ENCODE measurements at regions not wholly inside any gene's neighbourhood (a gene's known extent, or its start where the extent isn't known, plus 50 kb on each side); places are given as distances from the start of the nearest gene placed in this dataset.

- TF ChIP-seq ATF3 (IDR thresholded peaks at IDR 0.05) (no peak), EGR1 (IDR thresholded peaks at IDR 0.05; ENCODE audit: low read depth in 2 of 2) (no peak)
Measured at GRCh38 chr12:91912178-91912577, 233.5 kb downstream of the BTG1 start (continued).

GRCh38 chr12:91910871-91911388 lies 234.7 kb downstream of the BTG1 start:
- Histone ChIP-seq H3K9ac (ENCODE audit: low read depth in 1 of 2, low read length in 2 of 2) (no peak overlapping the region), H3K27ac (ENCODE audit: low read depth in 1 of 2, low read length in 2 of 2) (no peak overlapping the region), H3K9me3 (ENCODE audit: control insufficient read depth in 4 of 4, low read length in 3 of 4) (no peaks in the 10 kb centered on the region), H3K27me3 (ENCODE audit: control insufficient read depth in 4 of 4, insufficient read depth in 4 of 4, low read length in 3 of 4) (no peaks in the 10 kb centered on the region), H3K36me3 (ENCODE audit: control insufficient read depth in 4 of 4, insufficient read depth in 3 of 4, low read depth in 1 of 4, low read length in 3 of 4) (no peaks in the 10 kb centered on the region), H3K4me1 (ENCODE audit: control insufficient read depth in 4 of 4, insufficient read depth in 4 of 4, low read length in 3 of 4) (no peaks in the 10 kb centered on the region), H3K4me3 (ENCODE audit: low read depth in 1 of 3, low read length in 3 of 3) (no peak overlapping the region)
- WGBS, result 60% methylated on average over 1 of the region's 1 CpG
- DNase-seq (ENCODE audit: low spot score), result no peak
- no peak for TF ChIP-seq TAF1 (conservative IDR thresholded peaks at IDR 0.05)
- TF ChIP-seq MAX (IDR thresholded peaks at IDR 0.05), result no peak
- no peak for TF ChIP-seq YY1 (IDR thresholded peaks at IDR 0.05)
- no peak for TF ChIP-seq SP1 (IDR thresholded peaks at IDR 0.05)
- no peak for TF ChIP-seq JUND (IDR thresholded peaks at IDR 0.05)

GRCh38 chr12:91902860-91903683 lies 242.6 kb downstream of the BTG1 start:
- Histone ChIP-seq H3K36me3 (ENCODE audit: control insufficient read depth in 4 of 4, insufficient read depth in 3 of 4, low read depth in 1 of 4, low read length in 3 of 4) (no peaks in the 10 kb centered on the region), H3K4me3 (ENCODE audit: low read depth in 1 of 3, low read length in 3 of 3) (no peak overlapping the region), H3K4me1 (ENCODE audit: control insufficient read depth in 4 of 4, insufficient read depth in 4 of 4, low read length in 3 of 4) (peaks cover 0 to 8% (median 0%) of the 10 kb centered on the region in 4 donors), H3K9ac (ENCODE audit: low read depth in 1 of 2, low read length in 2 of 2) (no peak overlapping the region), H3K27ac (ENCODE audit: low read depth in 1 of 2, low read length in 2 of 2) (no peak overlapping the region), H3K27me3 (ENCODE audit: control insufficient read depth in 4 of 4, insufficient read depth in 4 of 4, low read length in 3 of 4) (no peaks in the 10 kb centered on the region), H3K9me3 (ENCODE audit: control insufficient read depth in 4 of 4, low read length in 3 of 4) (no peaks in the 10 kb centered on the region)
- TF ChIP-seq SP1 (IDR thresholded peaks at IDR 0.05), result no peak
- no peak for TF ChIP-seq MAX (IDR thresholded peaks at IDR 0.05)
- no peak for TF ChIP-seq EGR1 (IDR thresholded peaks at IDR 0.05; ENCODE audit: low read depth in 2 of 2)
- no peak for TF ChIP-seq JUND (IDR thresholded peaks at IDR 0.05)
- TF ChIP-seq REST (IDR thresholded peaks at IDR 0.05), result no peak
- no peak for TF ChIP-seq CTCF (IDR thresholded peaks at IDR 0.05; ENCODE audit: low read depth, low read length, missing input control)
- TF ChIP-seq FOXA2 (IDR thresholded peaks at IDR 0.05), result no peak
- TF ChIP-seq RAD21 (IDR thresholded peaks at IDR 0.05), result no peak
- no peak for TF ChIP-seq YY1 (IDR thresholded peaks at IDR 0.05)
- TF ChIP-seq RXRA (IDR thresholded peaks at IDR 0.05), result no peak
- no peak for TF ChIP-seq ZBTB33 (IDR thresholded peaks at IDR 0.05)
- TF ChIP-seq GABPA (IDR thresholded peaks at IDR 0.05 in 1 of 2, conservative IDR thresholded peaks at IDR 0.05 in 1 of 2), result no peak
- TF ChIP-seq ATF3 (IDR thresholded peaks at IDR 0.05), result no peak
- TF ChIP-seq HNF4A (conservative IDR thresholded peaks at IDR 0.05), result no peak
- TF ChIP-seq FOXA1 (IDR thresholded peaks at IDR 0.05), result no peak
- no peak for TF ChIP-seq TAF1 (conservative IDR thresholded peaks at IDR 0.05)
- no peak for TF ChIP-seq HNF4G (IDR thresholded peaks at IDR 0.05)
- DNase-seq (ENCODE audit: low spot score), result no peak

Data from liver (tissue), 8 donors.